A549 (cell line): ENCODE measurements at regions not wholly inside any gene's neighbourhood (a gene's known extent, or its start where the extent isn't known, plus 50 kb on each side); places are given as distances from the start of the nearest gene placed in this dataset.

Experiments used
- ATAC-seq, 2 experiments: fragments of 200-7000 bp in 1 of 2; fragments of >200 bp in 1 of 2; cut with Nextera tagmentation in 1 of 2; cut with Tn5 transposase in 1 of 2; 3 replicates each; pipeline versions ENCODE4 v1.8.0 to v1.9.1; 2018 to 2020; ENCODE audit warnings: mild to moderate bottlenecking in 1 of 2, moderate library complexity in 1 of 2
- CTCF ChIA-PET: fragments of 300-600 bp; sonication (Branson Sonifier 250); formaldehyde crosslinking; extraction: SDS; loops from one replicate; lab custom pipeline; 2021; ENCODE audit warnings: antibody characterized with exemption, inconsistent platforms; lab: Yijun Ruan, JAX
- POLR2A ChIA-PET: fragments of 350-600 bp; formaldehyde crosslinking; extraction: SDS; loops from one replicate; lab custom pipeline; 2021; ENCODE audit warnings: antibody characterized with exemption, inconsistent platforms; lab: Yijun Ruan, JAX
- DNase-seq, 2 experiments: peaks; one replicate each; pipeline versions ENCODE4 v3.0.0 to v3.0.0-alpha.2; 2011 to 2016; ENCODE audit warnings: low read depth in 1 of 2, low spot score in 1 of 2
- FAIRE-seq: peaks from 2 replicates; lab custom pipeline; 2011; peaks lifted over from hg19 to GRCh38; lab: Jason Lieb, UNC
- H3K27ac ChIP-seq, 2 experiments: fragments of >200 bp; sonication (Bioruptor Twin); formaldehyde crosslinking; 3 replicates each; pipeline ENCODE4 v1.5.1; 2016 to 2017
- H3K4me1 ChIP-seq: fragments of >200 bp; sonication (Bioruptor Twin); formaldehyde crosslinking; 3 replicates; pipeline ENCODE4 v1.6.1; 2016
- H3K4me2 ChIP-seq: fragments of >200 bp; sonication (Bioruptor Twin); formaldehyde crosslinking; 3 replicates; pipeline ENCODE4 v1.6.1; 2016
- H3K4me3 ChIP-seq: fragments of >200 bp; sonication (Bioruptor Twin); formaldehyde crosslinking; 3 replicates; pipeline ENCODE4 v1.5.1; 2016
- H3K9me3 ChIP-seq: fragments of >200 bp; sonication (Bioruptor Twin); formaldehyde crosslinking; 3 replicates; pipeline ENCODE4 v1.6.1; 2016
- BCL3 ChIP-seq: fragments of >200 bp; sonication (Bioruptor Twin); formaldehyde crosslinking; IDR thresholded peaks from 3 replicates; pipeline ENCODE4 v1.6.1; 2016
- CBX8 ChIP-seq: fragments of 200-600 bp; sonication (generic); IDR thresholded peaks from 2 replicates; pipeline ENCODE4 v1.6.1; 2016
- CHD2 ChIP-seq: fragments of 150-350 bp; IDR thresholded peaks from 2 replicates; pipeline ENCODE4 v1.6.1; 2014; ENCODE audit warnings: low read length; ENCODE audit not compliant: partially characterized antibody
- CTCF ChIP-seq: fragments of >200 bp; sonication (Bioruptor Twin); formaldehyde crosslinking; IDR thresholded peaks from 3 replicates; pipeline ENCODE4 v1.5.1; 2016
- ELK1 ChIP-seq: fragments of 150-350 bp; IDR thresholded peaks from 2 replicates; pipeline ENCODE4 v1.6.1; 2014; ENCODE audit warnings: low read depth, mild to moderate bottlenecking, low read length
- FOSB ChIP-seq: fragments of 250-450 bp; sonication (Bioruptor Pico); IDR thresholded peaks from 2 replicates; pipeline ENCODE4 v1.5.0; 2020; ENCODE audit warnings: mild to moderate bottlenecking, moderate library complexity
- FOXS1 ChIP-seq: fragments of 250-450 bp; sonication (Bioruptor Pico); IDR thresholded peaks from 2 replicates; pipeline ENCODE4 v1.5.0; 2020; ENCODE audit warnings: mild to moderate bottlenecking, moderate library complexity
- HES2 ChIP-seq: fragments of >200 bp; sonication (Bioruptor Twin); formaldehyde crosslinking; IDR thresholded peaks from 2 replicates; pipeline ENCODE4 v1.6.1; 2016
- HOXB13 ChIP-seq: fragments of 250-450 bp; sonication (Bioruptor Pico); IDR thresholded peaks from 2 replicates; pipeline ENCODE4 v1.5.0; 2020; ENCODE audit warnings: low read depth, mild to moderate bottlenecking, moderate library complexity
- MAX ChIP-seq: IDR thresholded peaks from 2 replicates; pipeline ENCODE4 v1.6.1; 2012
- MYC ChIP-seq: IDR thresholded peaks from 2 replicates; pipeline ENCODE4 v1.6.1; 2012; ENCODE audit warnings: mild to moderate bottlenecking, inconsistent platforms, low read length, improper control_type of control experiment, borderline replicate concordance
- POLR2A ChIP-seq: IDR thresholded peaks from 2 replicates; pipeline ENCODE4 v1.6.1; 2012; ENCODE audit warnings: mild to moderate bottlenecking, low read length
- POLR2AphosphoS2 ChIP-seq: conservative IDR thresholded peaks from 2 replicates; pipeline ENCODE4 v1.6.1; 2012; ENCODE audit warnings: low read length, improper control_type of control experiment, inconsistent platforms
- RCOR1 ChIP-seq: fragments of 150-350 bp; IDR thresholded peaks from 2 replicates; pipeline ENCODE4 v1.6.1; 2014; ENCODE audit warnings: antibody characterized with exemption, low read length, low read depth
- REST ChIP-seq: fragments of 200-600 bp; sonication (generic); IDR thresholded peaks from 2 replicates; pipeline ENCODE4 v1.6.1; 2016; ENCODE audit warnings: antibody characterized with exemption, mild to moderate bottlenecking, moderate library complexity
- SMC3 ChIP-seq: fragments of >200 bp; sonication (Bioruptor Twin); formaldehyde crosslinking; IDR thresholded peaks from 3 replicates; pipeline ENCODE4 v1.6.1; 2018; ENCODE audit warnings: inconsistent platforms
- ZFP36 ChIP-seq: fragments of 450-650 bp; IDR thresholded peaks from 2 replicates; pipeline ENCODE4 v1.6.1; 2014; ENCODE audit warnings: borderline replicate concordance; ENCODE audit not compliant: partially characterized antibody
- WGBS: methylation state at CpG from one replicate; pipeline ENCODE4 v1.1.6; 2017; ENCODE audit errors: missing lambda C conversion rate; 5-methylcytosine and 5-hydroxymethylcytosine counted together

GRCh38 chr1:112141923-112142322, 152.5 kb upstream of the KCND3 start:
- ChIA-PET CTCF (no interaction called here), POLR2A (no interaction called here)
- FAIRE-seq (no peak), ATAC-seq (no peak), DNase-seq (no peak)
- WGBS: 2% methylated on average over 4 of the region's 4 CpGs
- H3K4me3 ChIP-seq: no peak overlapping the region
- H3K4me2 ChIP-seq: no peak overlapping the region
- no peak overlapping the region for H3K27ac ChIP-seq
- no peaks in the 10 kb centered on the region for H3K9me3 ChIP-seq
- H3K4me1 ChIP-seq: no peaks in the 10 kb centered on the region
- TF ChIP-seq ZFP36 (no peak), MAX (no peak), ELK1 (no peak), FOXS1 (CRISPR knock-in tag) (no peak), POLR2AphosphoS2 (no peak), BCL3 (no peak), POLR2A (no peak), HES2 (no peak)

GRCh38 chr1:112143871-112144441, 154.5 kb upstream of the KCND3 start:
- Histone ChIP-seq H3K27ac (no peak overlapping the region), H3K4me2 (no peak overlapping the region), H3K4me1 (no peaks in the 10 kb centered on the region), H3K9me3 (no peaks in the 10 kb centered on the region), H3K4me3 (no peak overlapping the region)
- ATAC-seq (no peak), DNase-seq (no peak), FAIRE-seq (no peak)
- WGBS: 5% methylated on average over 9 of the region's 10 CpGs
- POLR2A ChIA-PET: no interaction called here
- CTCF ChIA-PET: no interaction called here
- TF ChIP-seq RCOR1 (no peak), HOXB13 (CRISPR knock-in tag) (no peak), CBX8 (no peak), FOSB (no peak), CTCF (no peak), CHD2 (no peak), REST (no peak), MYC (no peak), FOXS1 (CRISPR knock-in tag) (no peak), SMC3 (no peak)
